NCI-H2196 treated with DMSO at 0.1 percent for 48 hours (cell line): ENCODE measurements at regions not wholly inside any gene's neighbourhood (a gene's known extent, or its start where the extent isn't known, plus 50 kb on each side); places are given as distances from the start of the nearest gene placed in this dataset.
"Not testable (repeated sequence)": the region's sequence is repeated elsewhere in the genome, so short reads cannot be mapped to it uniquely, and the experiment has no call there.

Experiments used
- DNase-seq: peaks from one replicate; lab custom pipeline; 2025; ENCODE audit not compliant: unreplicated experiment; lab: John Stamatoyannopoulos, UW

- DNase-seq = no peak
These were observed 982.2 kb downstream of the PCDH7 start for GRCh38 chr4:31702326-31702725.

GRCh38 chr4:31714238-31714637, 994.1 kb downstream of the PCDH7 start:
- DNase-seq = no peak

DNA sequence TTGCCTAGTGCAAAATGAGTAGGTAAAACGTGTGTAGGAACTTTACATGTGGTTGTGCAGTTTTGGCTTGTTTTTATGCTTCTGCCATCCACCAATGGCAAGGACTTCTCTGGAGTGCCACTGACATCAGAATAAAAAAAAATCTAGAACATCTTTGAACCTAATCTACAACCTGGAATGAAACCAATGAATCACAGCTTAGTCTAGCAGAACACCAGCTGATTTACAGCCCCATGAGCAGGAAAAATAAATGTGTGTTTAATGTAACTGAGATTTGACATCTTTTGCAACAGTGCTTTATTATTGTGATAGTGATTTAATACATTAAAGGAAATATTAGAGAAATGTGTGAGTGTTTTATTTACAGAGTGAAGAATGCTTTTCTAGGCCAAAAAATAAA, 995.1 kb downstream of the PCDH7 start:
- DNase-seq = no peak

DNA sequence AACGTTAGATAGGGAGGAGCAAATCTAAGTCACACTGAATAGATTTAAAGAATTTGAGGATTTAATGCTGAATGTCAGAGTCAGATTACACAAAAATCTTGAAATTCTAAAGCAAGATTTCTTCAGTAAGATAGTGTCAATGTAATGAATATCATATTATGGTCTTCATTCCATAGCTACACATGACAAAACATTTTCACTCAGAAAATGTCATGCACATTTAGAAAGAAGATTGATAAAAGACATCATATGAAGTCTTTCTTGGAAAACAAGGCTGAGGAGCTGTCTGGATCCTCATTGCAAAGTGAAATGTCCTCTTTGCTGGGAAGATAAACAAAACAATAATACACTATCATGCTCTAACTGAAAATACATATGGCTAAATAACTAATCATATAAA, 1006.9 kb downstream of the PCDH7 start:
- no peak for DNase-seq

- no peak for DNase-seq
These were observed 1014.8 kb downstream of the PCDH7 start for GRCh38 chr4:31735004-31735403.

DNA sequence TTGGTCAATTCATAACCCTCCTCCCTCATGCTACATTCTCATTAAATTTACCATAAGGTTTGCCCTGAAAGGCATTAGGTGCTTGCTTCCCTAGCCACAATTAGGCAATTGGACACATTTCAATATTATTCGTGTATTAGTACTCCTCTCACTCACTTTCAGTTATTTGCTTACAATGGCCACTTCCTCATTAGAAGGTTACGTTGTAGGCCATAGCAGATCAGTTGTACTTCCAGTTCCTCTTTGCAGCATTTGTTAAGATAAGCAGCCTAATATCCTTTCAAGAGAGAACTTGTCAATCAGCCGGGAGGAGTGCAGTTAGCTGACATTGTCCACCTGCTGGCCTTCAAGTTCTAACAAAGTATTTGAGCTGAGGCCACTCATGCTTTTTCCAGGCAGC, 1017.2 kb downstream of the PCDH7 start:
- no peak for DNase-seq

- no peak for DNase-seq
These were observed 1021.2 kb downstream of the PCDH7 start for GRCh38 chr4:31741326-31741725.

- no peak for DNase-seq
These were observed 1028.2 kb downstream of the PCDH7 start for GRCh38 chr4:31748382-31748781.

DNA sequence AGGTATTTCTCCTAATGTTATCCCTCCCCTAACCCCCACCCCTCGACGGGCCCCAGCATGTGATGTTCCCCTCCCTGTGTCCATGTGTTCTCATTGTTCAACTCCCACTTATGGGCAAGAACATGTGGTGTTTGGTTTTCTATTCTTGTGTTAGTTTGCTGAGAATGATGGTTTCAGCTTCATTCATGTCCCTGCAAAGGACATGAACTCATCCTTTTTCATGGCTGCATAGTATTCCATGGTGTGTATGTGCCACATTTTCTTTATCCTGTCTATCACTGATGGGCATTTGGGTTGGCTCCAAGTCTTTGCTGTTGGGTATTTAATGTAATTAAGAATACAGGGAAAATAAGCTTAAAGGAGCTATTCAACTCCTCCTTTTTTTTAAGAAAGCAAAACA, 1030.4 kb downstream of the PCDH7 start:
- not testable (repeated sequence) for DNase-seq

DNA sequence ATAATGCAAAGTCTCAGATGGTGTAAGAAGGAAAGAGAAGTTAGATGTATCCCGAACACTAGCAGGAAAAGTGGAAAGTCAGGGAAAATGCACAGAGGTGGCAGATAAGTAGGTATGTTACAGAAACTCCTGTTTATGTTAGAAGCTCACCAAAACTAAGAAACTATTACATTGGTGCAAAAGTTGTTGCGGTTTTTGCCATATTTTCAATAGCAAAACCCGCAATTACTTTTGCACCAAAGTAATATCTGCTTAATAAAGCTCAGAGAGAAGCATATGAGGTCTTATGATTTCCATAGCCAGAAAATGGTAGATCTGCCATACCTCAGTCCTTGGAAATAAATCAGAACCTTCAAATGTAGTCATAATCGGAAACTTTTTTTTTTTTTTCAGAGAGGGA, 1035.6 kb downstream of the PCDH7 start:
- no peak for DNase-seq

DNA sequence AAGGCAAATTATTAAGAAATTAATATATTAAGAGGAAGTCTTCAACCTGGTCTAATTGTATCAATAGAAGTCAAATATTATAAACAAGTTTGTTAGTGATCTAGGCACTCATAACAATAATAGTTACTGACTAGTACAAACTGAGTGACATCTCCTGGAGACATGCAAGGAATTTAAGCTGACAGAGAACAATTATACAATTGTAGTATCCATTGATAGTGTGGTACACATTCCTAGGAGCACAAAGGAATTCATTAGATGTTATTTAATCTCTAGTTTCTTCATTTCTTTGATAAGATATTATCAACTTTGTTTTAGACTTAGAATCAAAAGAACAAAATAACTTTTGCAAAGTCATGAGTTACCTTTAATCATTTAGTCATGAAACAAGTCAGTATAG, 1048.6 kb downstream of the PCDH7 start:
- DNase-seq = no peak

DNA sequence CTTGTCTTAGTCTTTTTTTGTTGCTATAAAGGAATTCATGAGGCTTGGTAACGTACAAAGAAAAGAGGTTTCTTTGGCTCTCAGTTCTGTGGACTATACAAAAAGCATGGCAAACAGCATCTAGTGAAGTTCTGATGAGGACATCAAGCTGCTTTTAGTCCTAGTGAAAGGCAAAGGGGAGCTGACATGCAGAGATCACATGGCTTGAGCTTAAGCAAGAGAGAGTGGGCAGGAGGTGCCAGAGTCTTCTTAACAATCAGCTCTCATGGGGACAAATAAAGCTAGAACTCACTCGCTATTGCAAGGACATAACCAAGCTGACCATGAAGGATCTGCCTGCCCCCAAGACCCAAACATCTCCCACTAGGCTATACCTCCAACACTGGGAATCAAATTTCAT, 1063.1 kb downstream of the PCDH7 start:
- DNase-seq = no peak

- no peak for DNase-seq
These were observed 1064.4 kb downstream of the PCDH7 start for GRCh38 chr4:31784558-31784957.

DNA sequence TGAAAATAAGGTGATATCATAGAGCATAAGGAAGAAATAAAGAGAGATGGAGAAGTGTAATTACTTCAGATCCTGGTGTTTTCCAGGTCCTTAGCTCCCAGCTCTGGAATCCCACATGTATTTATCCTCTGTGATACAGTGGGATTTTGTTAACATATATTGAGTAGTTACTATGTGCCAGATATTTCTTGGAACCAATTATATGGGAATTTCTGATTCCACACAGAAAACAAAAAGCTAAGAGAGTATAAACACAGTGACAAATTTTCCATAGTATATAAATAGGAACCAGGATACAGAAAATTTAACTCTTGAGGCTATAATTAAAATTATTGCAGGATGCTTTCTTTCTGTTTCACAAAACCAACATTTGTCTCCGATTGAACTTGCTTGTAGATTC, 1067.5 kb downstream of the PCDH7 start:
- no peak for DNase-seq

- DNase-seq = no peak
These were observed 1068.5 kb downstream of the PCDH7 start for GRCh38 chr4:31788676-31789075.

DNA sequence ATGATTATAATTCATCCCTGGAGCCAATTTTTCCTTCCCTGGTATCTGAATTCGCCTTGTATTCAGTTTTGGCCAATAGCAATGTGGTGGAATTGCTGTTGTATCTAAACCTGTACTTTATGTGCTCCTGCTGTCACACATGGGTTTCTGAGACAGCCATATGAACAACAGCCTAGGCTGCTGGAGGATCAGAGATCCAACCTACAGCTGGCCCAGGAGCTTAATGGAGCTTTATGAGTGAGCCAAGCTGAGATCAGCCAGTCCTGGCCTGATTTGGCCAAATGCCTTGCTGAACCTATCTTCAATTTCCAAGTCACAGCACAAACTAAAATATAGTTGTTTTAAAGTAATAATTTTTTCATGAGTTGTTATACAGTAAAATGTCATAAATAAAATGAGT, 1071.5 kb downstream of the PCDH7 start:
- DNase-seq = no peak

DNA sequence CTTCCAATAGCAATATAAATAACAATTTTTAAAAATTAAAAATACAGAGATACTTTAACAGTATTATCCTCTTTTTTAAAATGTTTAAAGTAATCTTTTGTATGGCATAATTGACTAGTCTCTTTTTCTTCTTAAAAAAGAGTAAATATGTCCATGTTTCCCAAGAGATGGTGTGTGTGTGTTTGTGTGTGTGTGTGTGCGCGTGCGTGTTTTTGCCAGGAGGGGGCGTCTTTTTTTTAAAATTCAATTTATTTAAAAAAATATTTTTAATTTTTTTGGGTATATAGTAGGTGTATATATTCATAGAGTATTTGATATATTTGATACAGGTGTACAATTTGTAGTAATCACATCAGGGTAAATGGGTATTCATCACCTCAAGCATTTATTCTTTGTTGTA, 1073.7 kb downstream of the PCDH7 start:
- DNase-seq = no peak

DNA sequence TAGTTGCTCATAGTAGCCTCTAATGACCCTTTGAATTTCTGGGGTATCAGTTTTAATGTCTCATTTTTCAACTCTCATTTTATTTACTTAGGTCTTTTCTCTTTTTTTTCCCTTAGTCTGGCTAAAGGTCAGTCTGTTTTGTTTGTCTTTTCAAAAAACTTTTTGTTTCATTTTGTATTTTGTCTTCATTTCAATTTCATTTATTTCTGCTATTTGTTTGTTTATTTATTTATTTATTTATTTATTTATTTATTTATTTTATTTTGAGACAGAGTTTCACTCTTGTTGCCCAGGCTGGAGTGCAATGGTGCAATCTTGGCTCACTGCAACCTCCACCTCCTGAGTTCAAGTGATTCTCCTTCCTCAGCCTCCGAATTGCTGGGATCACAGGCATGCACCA, 1076.9 kb downstream of the PCDH7 start:
- DNase-seq = not testable (repeated sequence)

DNA sequence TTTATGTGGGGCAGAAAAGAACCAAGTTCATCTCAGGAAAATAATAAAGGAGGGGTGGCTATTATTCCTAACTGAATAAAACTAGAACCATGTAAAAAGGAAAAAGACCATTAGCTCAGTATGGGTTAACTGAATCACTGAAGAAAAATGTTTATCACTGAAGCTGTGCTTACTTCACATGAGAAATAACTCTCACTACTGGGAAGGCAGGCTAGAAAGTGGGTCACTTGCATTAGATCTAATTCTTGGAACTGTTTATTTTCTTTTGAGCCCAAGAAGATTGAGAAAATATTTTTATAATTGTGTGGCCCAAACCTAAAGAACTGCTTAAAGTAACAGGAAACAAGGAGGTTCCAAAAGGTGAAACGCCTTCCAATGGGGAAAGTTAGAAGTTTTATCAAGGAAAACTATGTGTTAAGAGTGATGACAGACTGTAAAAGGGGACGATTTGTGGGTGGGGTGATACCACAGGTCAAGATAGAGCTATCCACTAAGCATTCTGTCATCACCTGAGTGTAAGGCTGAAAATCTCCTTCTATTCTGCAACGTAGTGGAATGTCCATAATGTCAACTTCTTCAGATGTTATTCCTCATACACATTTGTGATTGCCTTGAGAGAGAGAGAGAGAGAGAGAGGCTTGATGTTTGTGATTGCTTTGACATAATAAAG, 1083.5 kb downstream of the PCDH7 start:
- no peak for DNase-seq

GRCh38 chr4:31807036-31807435, 1086.9 kb downstream of the PCDH7 start:
- DNase-seq = no peak

DNA sequence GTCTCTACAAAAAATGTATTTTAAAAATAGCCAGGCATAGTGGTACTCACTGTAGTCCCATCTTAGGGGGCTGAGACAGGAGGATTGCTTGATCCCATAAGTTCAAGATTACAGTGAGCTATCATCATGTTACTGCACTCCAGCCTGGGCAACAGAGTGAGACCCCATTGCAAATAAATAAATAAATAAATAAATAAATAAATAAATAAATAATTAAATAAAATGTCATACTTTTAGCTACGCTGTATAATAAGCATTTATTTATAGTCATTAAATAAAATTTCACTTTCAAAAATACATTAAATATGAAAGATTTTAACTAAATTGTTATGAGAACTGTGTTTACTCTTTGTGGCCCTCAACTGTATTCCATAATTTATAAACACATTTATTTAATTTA, 1124.2 kb downstream of the PCDH7 start:
- DNase-seq = no peak

DNA sequence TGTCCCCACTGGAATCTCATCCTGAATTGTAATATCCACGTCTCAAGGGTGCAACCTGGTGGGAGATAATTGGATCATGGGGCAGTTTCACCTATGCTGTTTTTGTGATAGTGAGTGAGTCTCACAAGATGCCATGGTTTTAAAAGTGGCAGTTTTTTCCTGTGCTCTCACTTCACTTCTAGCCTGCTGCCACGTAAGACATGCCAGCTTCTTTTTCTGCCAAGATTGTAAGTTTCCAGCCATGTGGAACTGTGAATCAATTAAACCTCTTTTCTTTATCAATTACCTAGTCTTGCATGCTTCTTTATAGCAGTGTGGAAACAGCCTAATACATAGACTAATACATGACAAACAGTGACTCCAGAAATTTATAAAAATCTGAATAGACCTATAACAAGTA, 1131.8 kb downstream of the PCDH7 start:
- DNase-seq = no peak

DNA sequence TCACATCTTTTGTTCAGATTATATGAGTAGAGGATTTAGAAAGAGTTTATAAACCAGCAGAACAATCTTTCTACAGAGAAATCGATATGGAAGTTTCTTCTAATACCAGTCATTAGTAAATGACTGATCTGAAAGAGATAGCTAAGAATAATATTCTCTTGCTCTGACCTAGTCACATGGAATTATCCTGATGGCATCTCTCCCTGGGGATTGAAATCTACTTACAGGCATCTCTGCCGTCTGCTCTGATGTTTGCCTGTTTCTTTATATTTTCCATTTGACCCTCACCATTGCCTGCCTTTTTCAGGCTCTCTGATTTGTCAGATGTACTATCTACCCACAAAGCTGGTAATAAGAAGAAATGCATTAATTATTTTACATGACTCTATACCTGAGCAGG, 1157.3 kb downstream of the PCDH7 start:
- no peak for DNase-seq

GRCh38 chr4:31880837-31881236, 1160.7 kb downstream of the PCDH7 start:
- not testable (repeated sequence) for DNase-seq
